Liver (tissue), 8 donors: ENCODE measurements at regions not wholly inside any gene's neighbourhood (a gene's known extent, or its start where the extent isn't known, plus 50 kb on each side); places are given as distances from the start of the nearest gene placed in this dataset.

Experiments
- DNase-seq: peaks from one replicate; pipeline ENCODE4 v3.0.0-alpha.2; 2017; ENCODE audit warnings: low spot score
- H3K27ac ChIP-seq, 2 donors: one replicate each; pipeline ENCODE4 v1.7.0; 2013; ENCODE audit warnings: inconsistent platforms in 2 of 2, low read length in 2 of 2, control low read depth in 1 of 2, low read depth in 1 of 2, mild to moderate bottlenecking in 1 of 2
- H3K27me3 ChIP-seq, 4 donors: one replicate each; pipeline versions ENCODE4 v1.6.1 to v1.7.0; 2013; ENCODE audit warnings: low read length in 3 of 4, inconsistent platforms in 1 of 4, mild to moderate bottlenecking in 1 of 4, moderate library complexity in 1 of 4; ENCODE audit not compliant: control insufficient read depth in 4 of 4, insufficient read depth in 4 of 4
- H3K36me3 ChIP-seq, 4 donors: one replicate each; pipeline versions ENCODE4 v1.6.1 to v1.7.0; 2013; ENCODE audit warnings: low read length in 3 of 4, mild to moderate bottlenecking in 3 of 4, low read depth in 1 of 4, moderate library complexity in 1 of 4; ENCODE audit not compliant: control insufficient read depth in 4 of 4, insufficient read depth in 3 of 4
- H3K4me1 ChIP-seq, 4 donors: one replicate each; pipeline versions ENCODE4 v1.6.1 to v1.7.0; 2013; ENCODE audit warnings: low read length in 3 of 4, mild to moderate bottlenecking in 3 of 4, moderate library complexity in 1 of 4; ENCODE audit not compliant: control insufficient read depth in 4 of 4, insufficient read depth in 4 of 4
- H3K4me3 ChIP-seq, 3 donors: one replicate each; pipeline versions ENCODE4 v1.6.1 to v1.7.0; 2013; ENCODE audit warnings: low read length in 3 of 3, control low read depth in 1 of 3, low read depth in 1 of 3, mild to moderate bottlenecking in 1 of 3
- H3K9ac ChIP-seq, 2 donors: one replicate each; pipeline ENCODE4 v1.7.0; 2013; ENCODE audit warnings: low read length in 2 of 2, mild to moderate bottlenecking in 2 of 2, moderate library complexity in 2 of 2, control low read depth in 1 of 2, low read depth in 1 of 2
- H3K9me3 ChIP-seq, 4 donors: one replicate each; pipeline versions ENCODE4 v1.6.1 to v1.7.0; 2013; ENCODE audit warnings: low read length in 3 of 4; ENCODE audit not compliant: control insufficient read depth in 4 of 4
- FOXA2 ChIP-seq: IDR thresholded peaks from 2 replicates; pipeline ENCODE4 v1.6.1; 2016; ENCODE audit warnings: antibody characterized with exemption
- GABPA ChIP-seq, 2 donors: IDR thresholded peaks in 1 of 2; conservative IDR thresholded peaks in 1 of 2; 2 replicates each; pipeline ENCODE4 v1.6.1; 2016; ENCODE audit warnings: antibody characterized with exemption in 2 of 2, mild to moderate bottlenecking in 1 of 2, moderate library complexity in 1 of 2
- JUND ChIP-seq, 2 donors: IDR thresholded peaks; 2 replicates each; pipeline ENCODE4 v1.6.1; 2016; ENCODE audit warnings: antibody characterized with exemption in 2 of 2
- NR2F2 ChIP-seq: IDR thresholded peaks from 2 replicates; pipeline ENCODE4 v1.6.1; 2016; ENCODE audit warnings: antibody characterized with exemption
- RAD21 ChIP-seq, 2 donors: IDR thresholded peaks; 2 replicates each; pipeline ENCODE4 v1.6.1; 2016; ENCODE audit warnings: antibody characterized with exemption in 2 of 2, mild to moderate bottlenecking in 2 of 2
- SP1 ChIP-seq: IDR thresholded peaks from 2 replicates; pipeline ENCODE4 v1.6.1; 2018; ENCODE audit warnings: antibody characterized with exemption, mild to moderate bottlenecking
- TAF1 ChIP-seq: conservative IDR thresholded peaks from 2 replicates; pipeline ENCODE4 v1.6.1; 2016; ENCODE audit warnings: antibody characterized with exemption, mild to moderate bottlenecking
- WGBS: extraction: QIAGEN DNeasy Blood & Tissue Kit; methylation state at CpG from one replicate; pipeline ENCODE4 v1.1.7; 2013; 5-methylcytosine and 5-hydroxymethylcytosine counted together
- TF ChIP-seq, protein P1 (sequence below): IDR thresholded peaks from 2 replicates; pipeline ENCODE4 v1.6.1; 2016; ENCODE audit warnings: antibody characterized with exemption, mild to moderate bottlenecking
- TF ChIP-seq, protein P2 (sequence below): IDR thresholded peaks from 2 replicates; pipeline ENCODE4 v1.6.1; 2016; ENCODE audit warnings: antibody characterized with exemption
- TF ChIP-seq, protein P3 (sequence below): IDR thresholded peaks from 2 replicates; pipeline ENCODE4 v1.6.1; 2016; ENCODE audit warnings: antibody characterized with exemption
- TF ChIP-seq, protein P4 (sequence below): fragments of 150-350 bp; IDR thresholded peaks from 2 replicates; pipeline ENCODE4 v1.5.1; 2017; ENCODE audit warnings: improper control_type of control experiment, low read depth, low read length; ENCODE audit not compliant: missing input control
- donor health status: healthy.
- donor health status: healthy.
- donor health status: healthy.
- donor health status: healthy.
- donor health status: healthy.

DNA sequence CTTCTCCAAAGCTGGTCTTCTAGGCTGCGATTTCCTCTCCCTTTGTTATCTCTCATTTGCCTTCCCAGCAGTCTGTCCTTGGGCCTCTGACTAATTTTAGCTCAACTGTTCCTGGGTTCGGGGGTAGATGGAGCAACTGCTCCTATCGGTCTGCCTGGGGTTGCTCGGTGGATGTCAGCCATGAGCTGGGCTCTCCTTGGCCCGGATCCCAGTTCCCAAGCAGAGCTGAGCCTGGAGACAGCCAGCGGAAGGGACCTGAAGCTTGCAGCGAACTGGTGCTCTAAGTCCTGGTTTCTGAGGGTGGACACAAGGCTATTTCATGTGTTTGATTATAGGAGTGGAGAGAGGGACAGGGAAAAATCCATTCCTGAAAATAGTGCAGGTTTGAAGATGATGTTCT, 423.0 kb downstream of the RPS6KC1 start (continued):
- TF ChIP-seq, protein P1, sequence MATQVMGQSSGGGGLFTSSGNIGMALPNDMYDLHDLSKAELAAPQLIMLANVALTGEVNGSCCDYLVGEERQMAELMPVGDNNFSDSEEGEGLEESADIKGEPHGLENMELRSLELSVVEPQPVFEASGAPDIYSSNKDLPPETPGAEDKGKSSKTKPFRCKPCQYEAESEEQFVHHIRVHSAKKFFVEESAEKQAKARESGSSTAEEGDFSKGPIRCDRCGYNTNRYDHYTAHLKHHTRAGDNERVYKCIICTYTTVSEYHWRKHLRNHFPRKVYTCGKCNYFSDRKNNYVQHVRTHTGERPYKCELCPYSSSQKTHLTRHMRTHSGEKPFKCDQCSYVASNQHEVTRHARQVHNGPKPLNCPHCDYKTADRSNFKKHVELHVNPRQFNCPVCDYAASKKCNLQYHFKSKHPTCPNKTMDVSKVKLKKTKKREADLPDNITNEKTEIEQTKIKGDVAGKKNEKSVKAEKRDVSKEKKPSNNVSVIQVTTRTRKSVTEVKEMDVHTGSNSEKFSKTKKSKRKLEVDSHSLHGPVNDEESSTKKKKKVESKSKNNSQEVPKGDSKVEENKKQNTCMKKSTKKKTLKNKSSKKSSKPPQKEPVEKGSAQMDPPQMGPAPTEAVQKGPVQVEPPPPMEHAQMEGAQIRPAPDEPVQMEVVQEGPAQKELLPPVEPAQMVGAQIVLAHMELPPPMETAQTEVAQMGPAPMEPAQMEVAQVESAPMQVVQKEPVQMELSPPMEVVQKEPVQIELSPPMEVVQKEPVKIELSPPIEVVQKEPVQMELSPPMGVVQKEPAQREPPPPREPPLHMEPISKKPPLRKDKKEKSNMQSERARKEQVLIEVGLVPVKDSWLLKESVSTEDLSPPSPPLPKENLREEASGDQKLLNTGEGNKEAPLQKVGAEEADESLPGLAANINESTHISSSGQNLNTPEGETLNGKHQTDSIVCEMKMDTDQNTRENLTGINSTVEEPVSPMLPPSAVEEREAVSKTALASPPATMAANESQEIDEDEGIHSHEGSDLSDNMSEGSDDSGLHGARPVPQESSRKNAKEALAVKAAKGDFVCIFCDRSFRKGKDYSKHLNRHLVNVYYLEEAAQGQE = no peak
- no peak for TF ChIP-seq NR2F2
- TF ChIP-seq, protein P2, sequence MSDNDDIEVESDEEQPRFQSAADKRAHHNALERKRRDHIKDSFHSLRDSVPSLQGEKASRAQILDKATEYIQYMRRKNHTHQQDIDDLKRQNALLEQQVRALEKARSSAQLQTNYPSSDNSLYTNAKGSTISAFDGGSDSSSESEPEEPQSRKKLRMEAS = no peak
- TF ChIP-seq, protein P3, sequence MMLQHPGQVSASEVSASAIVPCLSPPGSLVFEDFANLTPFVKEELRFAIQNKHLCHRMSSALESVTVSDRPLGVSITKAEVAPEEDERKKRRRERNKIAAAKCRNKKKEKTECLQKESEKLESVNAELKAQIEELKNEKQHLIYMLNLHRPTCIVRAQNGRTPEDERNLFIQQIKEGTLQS = no peak
- no peak for TF ChIP-seq RAD21 (IDR thresholded peaks at IDR 0.05)
- TF ChIP-seq FOXA2 = no peak

DNA sequence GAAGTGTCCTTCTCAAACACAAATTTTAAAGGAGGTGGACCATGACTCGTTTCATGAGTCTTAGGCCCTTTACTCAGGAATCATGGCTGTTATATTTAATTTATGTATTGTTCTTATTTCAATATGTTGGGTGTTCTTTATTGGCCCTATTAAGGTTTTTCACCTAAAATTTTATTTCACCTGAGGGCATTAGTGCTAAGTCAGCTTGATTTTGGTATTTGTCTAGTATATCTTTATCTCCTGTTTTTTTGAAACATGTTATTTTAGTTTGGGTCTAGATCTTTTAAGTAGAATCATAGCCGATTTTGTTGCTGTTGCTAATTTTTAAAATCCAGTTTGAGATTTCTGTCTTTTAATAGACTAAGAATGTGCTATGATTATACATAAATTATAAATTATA, 430.4 kb downstream of the RPS6KC1 start:
- 88% methylated on average over 2 of the region's 2 CpGs for WGBS

DNA sequence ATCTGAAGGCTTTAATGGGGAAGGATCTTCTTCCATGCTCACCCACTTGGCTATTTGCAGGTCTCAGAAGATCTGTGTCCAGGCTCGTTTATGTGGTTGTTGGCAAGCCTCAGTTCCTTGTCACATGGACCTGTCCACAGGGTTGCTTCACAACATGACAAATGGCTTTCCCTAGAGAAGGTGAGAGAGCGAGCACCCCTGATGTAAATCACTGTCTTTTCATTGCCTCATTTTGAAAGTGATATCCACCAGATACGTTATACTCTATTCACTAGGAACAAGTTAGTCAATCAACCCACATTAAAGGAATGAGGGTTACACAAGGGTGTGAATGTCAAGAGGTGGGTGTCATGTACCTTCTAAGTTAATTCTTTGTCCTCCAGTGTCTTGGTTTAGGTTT, 433.3 kb downstream of the RPS6KC1 start:
- H3K4me3 ChIP-seq = no peak overlapping the region
- DNase-seq = no peak
- TF ChIP-seq, protein P1 = no peak
- no peak for TF ChIP-seq SP1
- no peaks in the 10 kb centered on the region for H3K4me1 ChIP-seq
- no peak overlapping the region for H3K9ac ChIP-seq
- no peak overlapping the region for H3K27ac ChIP-seq
- 84% methylated on average over 3 of the region's 3 CpGs for WGBS
- no peaks in the 10 kb centered on the region for H3K27me3 ChIP-seq
- no peaks in the 10 kb centered on the region for H3K9me3 ChIP-seq
- no peaks in the 10 kb centered on the region for H3K36me3 ChIP-seq

More for the DNA sequence above, 430.4 kb downstream of the RPS6KC1 start:
- Histone ChIP-seq H3K27me3 (no peaks in the 10 kb centered on the region), H3K27ac (no peak overlapping the region), H3K4me3 (no peak overlapping the region), H3K36me3 (no peaks in the 10 kb centered on the region), H3K9ac (no peak overlapping the region), H3K4me1 (no peaks in the 10 kb centered on the region), H3K9me3 (no peaks in the 10 kb centered on the region)
- TF ChIP-seq FOXA2 = no peak
- DNase-seq = no peak

DNA sequence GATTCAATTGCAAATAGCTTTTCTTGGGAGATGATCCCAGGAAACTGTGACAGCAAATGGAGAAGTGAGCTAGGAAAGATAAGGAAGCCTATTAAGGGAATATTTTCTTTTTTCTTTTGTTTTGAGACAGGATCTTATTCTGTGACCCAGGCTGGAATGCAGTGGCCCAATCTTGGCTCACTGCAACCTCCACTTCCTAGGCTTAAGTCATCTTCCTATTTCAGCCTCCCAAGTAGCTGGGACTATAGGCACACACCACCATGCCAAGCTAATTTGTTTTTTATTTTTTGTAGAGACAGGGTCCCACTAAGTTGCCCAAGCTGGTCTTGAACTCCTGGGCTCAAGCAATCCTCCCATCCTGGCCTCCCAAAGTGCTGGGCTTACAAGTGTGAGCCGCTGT, 433.7 kb downstream of the RPS6KC1 start:
- Histone ChIP-seq H3K27me3 (no peaks in the 10 kb centered on the region), H3K4me1 (no peaks in the 10 kb centered on the region)
- WGBS = 95% methylated on average over 1 of the region's 1 CpG
- no peak for TF ChIP-seq GABPA (IDR thresholded peaks at IDR 0.05 in 1 of 2, conservative IDR thresholded peaks at IDR 0.05 in 1 of 2)
- TF ChIP-seq JUND (IDR thresholded peaks at IDR 0.05) = no peak
- TF ChIP-seq TAF1 = no peak
- TF ChIP-seq NR2F2 = no peak
- TF ChIP-seq, protein P3 = no peak
- TF ChIP-seq RAD21 (IDR thresholded peaks at IDR 0.05) = no peak
- no peak for TF ChIP-seq SP1
- TF ChIP-seq, protein P4, sequence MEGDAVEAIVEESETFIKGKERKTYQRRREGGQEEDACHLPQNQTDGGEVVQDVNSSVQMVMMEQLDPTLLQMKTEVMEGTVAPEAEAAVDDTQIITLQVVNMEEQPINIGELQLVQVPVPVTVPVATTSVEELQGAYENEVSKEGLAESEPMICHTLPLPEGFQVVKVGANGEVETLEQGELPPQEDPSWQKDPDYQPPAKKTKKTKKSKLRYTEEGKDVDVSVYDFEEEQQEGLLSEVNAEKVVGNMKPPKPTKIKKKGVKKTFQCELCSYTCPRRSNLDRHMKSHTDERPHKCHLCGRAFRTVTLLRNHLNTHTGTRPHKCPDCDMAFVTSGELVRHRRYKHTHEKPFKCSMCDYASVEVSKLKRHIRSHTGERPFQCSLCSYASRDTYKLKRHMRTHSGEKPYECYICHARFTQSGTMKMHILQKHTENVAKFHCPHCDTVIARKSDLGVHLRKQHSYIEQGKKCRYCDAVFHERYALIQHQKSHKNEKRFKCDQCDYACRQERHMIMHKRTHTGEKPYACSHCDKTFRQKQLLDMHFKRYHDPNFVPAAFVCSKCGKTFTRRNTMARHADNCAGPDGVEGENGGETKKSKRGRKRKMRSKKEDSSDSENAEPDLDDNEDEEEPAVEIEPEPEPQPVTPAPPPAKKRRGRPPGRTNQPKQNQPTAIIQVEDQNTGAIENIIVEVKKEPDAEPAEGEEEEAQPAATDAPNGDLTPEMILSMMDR = no peak
- TF ChIP-seq FOXA2 = no peak
- TF ChIP-seq, protein P2 = no peak

More for the DNA sequence above, 433.7 kb downstream of the RPS6KC1 start:
- Histone ChIP-seq H3K36me3 (no peaks in the 10 kb centered on the region), H3K9ac (no peak overlapping the region), H3K4me3 (no peak overlapping the region), H3K27ac (no peak overlapping the region), H3K9me3 (no peaks in the 10 kb centered on the region)
- DNase-seq = no peak
